ENCODE measurements at regions not wholly inside any gene's neighbourhood (a gene's known extent, or its start where the extent isn't known, plus 50 kb on each side); places are given as distances from the start of the nearest gene placed in this dataset.

DNA sequence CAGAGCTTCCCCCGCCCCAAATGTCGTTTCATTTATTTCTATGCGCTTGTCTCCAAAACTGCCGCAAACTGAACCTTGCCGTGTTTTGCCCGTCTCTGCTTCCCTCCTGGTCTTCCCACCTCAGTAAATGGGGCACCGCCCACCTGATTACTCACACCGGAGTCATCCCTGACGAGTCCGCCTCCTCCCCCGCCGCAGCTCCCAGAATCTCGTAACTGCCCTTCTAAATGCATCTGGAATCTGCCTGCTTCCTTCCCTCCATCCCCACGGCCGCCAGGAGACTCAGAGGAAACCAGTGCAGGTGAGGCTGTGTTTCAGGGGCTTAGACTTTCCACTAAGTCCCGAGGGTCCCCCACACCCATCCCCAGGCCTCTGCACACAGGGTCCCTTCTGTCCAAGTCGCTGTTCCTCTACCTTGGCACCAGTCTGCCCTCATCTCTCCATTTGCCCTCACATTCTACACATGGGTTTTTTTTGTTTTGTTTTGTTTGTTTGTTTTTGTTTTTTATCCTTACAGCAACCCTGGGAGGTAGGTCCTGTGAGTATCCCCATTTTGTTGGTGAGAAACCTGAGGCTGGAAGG, 62.6 kb upstream of the PHF21B start:
- H3K27ac ChIP-seq = no peak overlapping the region
- TF ChIP-seq, protein P1, sequence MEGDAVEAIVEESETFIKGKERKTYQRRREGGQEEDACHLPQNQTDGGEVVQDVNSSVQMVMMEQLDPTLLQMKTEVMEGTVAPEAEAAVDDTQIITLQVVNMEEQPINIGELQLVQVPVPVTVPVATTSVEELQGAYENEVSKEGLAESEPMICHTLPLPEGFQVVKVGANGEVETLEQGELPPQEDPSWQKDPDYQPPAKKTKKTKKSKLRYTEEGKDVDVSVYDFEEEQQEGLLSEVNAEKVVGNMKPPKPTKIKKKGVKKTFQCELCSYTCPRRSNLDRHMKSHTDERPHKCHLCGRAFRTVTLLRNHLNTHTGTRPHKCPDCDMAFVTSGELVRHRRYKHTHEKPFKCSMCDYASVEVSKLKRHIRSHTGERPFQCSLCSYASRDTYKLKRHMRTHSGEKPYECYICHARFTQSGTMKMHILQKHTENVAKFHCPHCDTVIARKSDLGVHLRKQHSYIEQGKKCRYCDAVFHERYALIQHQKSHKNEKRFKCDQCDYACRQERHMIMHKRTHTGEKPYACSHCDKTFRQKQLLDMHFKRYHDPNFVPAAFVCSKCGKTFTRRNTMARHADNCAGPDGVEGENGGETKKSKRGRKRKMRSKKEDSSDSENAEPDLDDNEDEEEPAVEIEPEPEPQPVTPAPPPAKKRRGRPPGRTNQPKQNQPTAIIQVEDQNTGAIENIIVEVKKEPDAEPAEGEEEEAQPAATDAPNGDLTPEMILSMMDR (IDR thresholded peaks at IDR 0.05) = no peak
- TF ChIP-seq ZFX (IDR thresholded peaks at IDR 0.05; ENCODE audit: borderline replicate concordance) = no peak

DNA sequence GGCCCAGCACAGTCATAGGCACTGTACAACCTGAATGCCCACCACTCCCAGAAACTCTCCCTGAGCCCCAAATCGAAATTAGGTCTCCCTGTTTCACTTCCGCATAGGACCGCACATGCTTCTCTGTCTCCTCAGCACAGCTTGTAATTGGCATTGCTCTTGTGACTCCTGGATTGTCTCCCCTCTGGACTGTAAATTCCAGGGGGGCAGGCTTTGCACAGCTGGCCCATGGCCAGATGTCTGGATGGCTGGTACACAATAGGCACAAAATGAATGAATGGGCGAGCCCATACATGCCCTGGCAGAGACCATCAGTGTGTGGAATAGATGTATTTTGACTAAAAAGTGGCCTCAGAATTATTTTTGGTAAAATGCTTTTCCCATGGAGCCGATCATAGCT, 63.3 kb upstream of the PHF21B start:
- H3K27ac ChIP-seq = no peak overlapping the region
- no peak for TF ChIP-seq ZFX (IDR thresholded peaks at IDR 0.05; ENCODE audit: borderline replicate concordance)

DNA sequence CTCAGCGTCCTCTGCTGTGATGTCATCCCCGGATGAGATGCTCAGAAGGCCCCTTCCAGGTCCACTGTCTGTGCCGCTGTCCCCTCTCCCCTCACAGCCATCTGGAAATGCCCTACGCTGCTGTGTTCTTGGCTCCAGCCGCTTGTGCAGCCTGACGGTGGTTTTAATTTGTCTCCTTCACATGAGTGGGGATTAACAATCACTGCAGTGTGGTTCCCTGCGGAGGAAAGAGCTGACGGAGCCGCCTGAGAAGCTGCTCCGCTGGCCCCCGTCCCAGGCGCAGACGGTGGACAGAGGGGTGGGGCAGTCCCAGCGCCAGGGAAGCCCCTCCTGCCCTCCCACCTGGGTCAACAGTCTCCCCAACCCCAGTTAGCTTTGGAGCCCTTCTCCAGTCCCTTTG, 67.5 kb upstream of the PHF21B start:
- TF ChIP-seq, protein P1 (IDR thresholded peaks at IDR 0.05) = no peak
- TF ChIP-seq ZFX (IDR thresholded peaks at IDR 0.05; ENCODE audit: borderline replicate concordance) = no peak
- no peak overlapping the region for H3K27ac ChIP-seq

DNA sequence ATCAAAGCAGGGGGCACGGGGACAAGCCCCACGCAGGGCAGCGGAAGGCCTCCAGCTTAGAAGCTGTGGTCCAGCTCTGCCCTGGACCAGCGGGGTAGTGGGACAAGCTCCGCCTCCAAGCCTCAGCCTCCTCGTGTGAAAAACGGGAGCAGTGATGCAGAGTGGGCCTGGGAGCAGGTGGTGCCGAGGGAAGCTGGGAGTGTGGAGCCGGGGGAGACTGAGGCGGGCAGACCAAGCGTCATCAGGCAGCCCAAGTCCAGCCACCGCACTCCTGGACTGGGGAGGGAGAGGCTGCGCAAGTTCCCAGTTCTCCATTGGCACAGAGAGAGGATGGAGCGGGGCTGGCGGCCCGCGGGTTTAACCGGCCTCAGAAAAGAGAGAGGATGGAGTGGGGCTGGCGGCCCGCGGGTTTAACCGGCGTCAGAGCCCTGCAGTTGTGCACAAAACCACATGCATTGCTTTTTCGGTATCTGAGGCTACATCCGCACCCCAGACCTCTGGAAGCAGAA, 68.1 kb upstream of the PHF21B start:
- TF ChIP-seq, protein P1 (IDR thresholded peaks at IDR 0.05) = no peak
- TF ChIP-seq ZFX (IDR thresholded peaks at IDR 0.05; ENCODE audit: borderline replicate concordance) = no peak
- no peak overlapping the region for H3K27ac ChIP-seq

DNA sequence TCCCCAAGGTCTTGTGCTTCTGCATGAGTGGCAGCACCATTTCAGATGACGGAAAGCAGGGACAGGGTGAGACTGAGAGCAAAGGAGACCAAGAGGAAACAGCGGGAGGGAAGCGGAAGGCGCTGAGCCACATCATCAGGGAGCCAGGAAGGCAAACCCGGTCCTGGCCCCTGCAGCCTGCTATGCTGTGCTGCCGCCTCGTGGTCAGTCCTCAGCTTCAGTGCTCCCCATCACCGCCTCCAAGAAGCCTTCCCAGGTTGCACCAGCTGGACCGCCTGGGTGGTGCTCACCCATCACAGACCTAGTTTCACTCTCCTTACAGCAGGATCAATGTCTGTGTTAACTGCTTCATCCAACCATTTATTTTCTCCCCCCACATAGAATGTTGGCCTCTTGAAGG, 73.0 kb upstream of the PHF21B start:
- no peak overlapping the region for H3K27ac ChIP-seq
- no peak for TF ChIP-seq ZFX (IDR thresholded peaks at IDR 0.05; ENCODE audit: borderline replicate concordance)
- TF ChIP-seq, protein P1 (IDR thresholded peaks at IDR 0.05) = peak; percentile 71

DNA sequence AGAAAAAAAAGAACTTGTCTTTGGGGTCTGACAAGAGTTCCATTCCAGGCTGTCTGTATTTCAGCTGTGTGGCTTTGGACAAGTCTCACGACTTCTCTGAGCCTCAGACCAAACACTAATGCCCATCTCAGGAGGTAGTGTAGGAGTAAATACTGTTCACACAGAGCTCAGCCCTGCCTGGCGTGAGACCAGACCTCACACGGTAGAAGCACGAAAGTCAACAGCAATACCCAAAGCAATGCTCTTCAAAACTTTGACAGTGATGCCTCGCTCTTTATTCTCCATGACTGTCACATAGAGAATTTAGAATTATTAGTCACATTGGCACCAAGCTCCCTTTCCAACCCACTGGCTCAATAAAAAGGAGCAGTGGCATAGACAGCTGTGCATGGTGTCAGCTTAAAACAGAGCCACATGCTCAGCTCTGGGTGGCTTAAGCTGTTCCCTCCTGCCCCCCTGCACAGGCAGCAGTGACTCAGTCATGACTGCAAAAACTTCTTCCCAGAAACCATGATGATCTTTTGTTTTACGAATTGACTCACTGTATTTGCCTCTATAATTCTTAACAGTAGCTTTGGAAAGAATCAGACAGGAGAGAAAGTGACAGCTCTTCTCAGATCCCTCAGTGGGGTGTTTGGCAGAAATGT, 74.0 kb upstream of the PHF21B start:
- no peak for TF ChIP-seq ZFX (IDR thresholded peaks at IDR 0.05; ENCODE audit: borderline replicate concordance)
- TF ChIP-seq, protein P1 (IDR thresholded peaks at IDR 0.05) = no peak
- no peak overlapping the region for H3K27ac ChIP-seq

DNA sequence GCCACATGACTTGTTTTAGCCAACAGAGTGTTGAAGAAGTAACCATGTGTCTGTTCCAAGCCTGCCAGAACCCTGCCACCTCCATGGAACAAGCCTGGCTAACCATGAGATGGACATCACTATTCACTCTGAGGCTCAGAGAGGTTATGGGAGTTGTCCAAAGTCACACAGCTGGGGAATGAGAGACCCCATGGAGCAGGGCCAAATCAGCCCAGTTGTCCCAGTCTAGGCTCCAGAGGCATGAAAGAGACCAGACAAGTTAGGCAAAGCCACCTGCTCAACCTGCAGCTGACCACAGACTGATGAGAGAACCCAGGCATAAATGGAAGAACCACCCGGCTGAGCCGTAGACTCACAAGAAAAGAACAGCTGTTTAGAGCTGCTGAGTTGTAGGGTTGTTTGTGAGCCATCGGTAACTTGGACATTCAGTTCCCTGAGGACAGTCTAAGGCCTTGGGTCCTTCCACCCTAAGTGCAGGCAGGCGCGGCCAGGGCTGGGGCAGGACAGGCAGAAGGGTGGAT, 74.7 kb upstream of the PHF21B start:
- no peak overlapping the region for H3K27ac ChIP-seq
- TF ChIP-seq, protein P1 (IDR thresholded peaks at IDR 0.05) = no peak
- TF ChIP-seq ZFX (IDR thresholded peaks at IDR 0.05; ENCODE audit: borderline replicate concordance) = no peak
